Activated T-helper 1 cell treated with anti-CD3 and anti-CD28 coated beads, Interleukin-12 subunit alpha, Interleukin-12 subunit beta, Interleukin-2, Interleukin-4 antibody, amounts not matched to agents 30 ng/mL and 10 ng/mL and 1 ng/mL, durations not matched to agents 14 hours and 24 hours and 36 hours (primary cell): ENCODE measurements at regions not wholly inside any gene's neighbourhood (a gene's known extent, or its start where the extent isn't known, plus 50 kb on each side); places are given as distances from the start of the nearest gene placed in this dataset.

Source experiments
- DNase-seq: peaks from one replicate; pipeline ENCODE4 v3.0.0; 2021; ENCODE audit warnings: low spot score
- H3K27ac Mint-ChIP-seq: one replicate; pipeline ENCODE4 v1.8.0; 2021; ENCODE audit warnings: mild to moderate bottlenecking, mixed read lengths
- H3K27me3 Mint-ChIP-seq: one replicate; pipeline ENCODE4 v1.8.0; 2022; ENCODE audit warnings: mild to moderate bottlenecking, moderate library complexity, mixed read lengths; ENCODE audit not compliant: insufficient read depth
- H3K36me3 Mint-ChIP-seq: one replicate; pipeline ENCODE4 v1.8.0; 2021; ENCODE audit warnings: low read depth, mixed read lengths
- H3K4me1 Mint-ChIP-seq: one replicate; pipeline ENCODE4 v1.8.0; 2021; ENCODE audit warnings: low read depth, mixed read lengths
- H3K4me3 Mint-ChIP-seq: one replicate; pipeline ENCODE4 v1.8.0; 2021; ENCODE audit warnings: mild to moderate bottlenecking, moderate library complexity, mixed read lengths
- H3K9me3 Mint-ChIP-seq: one replicate; pipeline ENCODE4 v1.8.0; 2021; ENCODE audit warnings: mixed read lengths
- intact Hi-C: fragments of 100-400 bp; cut with micrococcal nuclease; formaldehyde crosslinking; loops from one replicate; pipeline ENCODE4 v1.15.1; 2024

GRCh38 chr3:177826253-177826652 is 629.0 kb upstream of the TBL1XR1 start:
- Mint-ChIP-seq H3K4me1 (no peaks in the 10 kb centered on the region), H3K9me3 (no peaks in the 10 kb centered on the region), H3K27me3 (no peaks in the 10 kb centered on the region), H3K4me3 (no peak overlapping the region), H3K27ac (no peak overlapping the region), H3K36me3 (no peaks in the 10 kb centered on the region)
- DNase-seq = no peak
- intact Hi-C loops = no loop called here

GRCh38 chr3:177827511-177828207 is 630.4 kb upstream of the TBL1XR1 start:
- Mint-ChIP-seq H3K27me3 (no peaks in the 10 kb centered on the region), H3K9me3 (no peaks in the 10 kb centered on the region), H3K4me3 (no peak overlapping the region), H3K4me1 (no peaks in the 10 kb centered on the region), H3K27ac (no peak overlapping the region), H3K36me3 (no peaks in the 10 kb centered on the region)
- no peak for DNase-seq
- intact Hi-C loops = no loop called here

- H3K4me3 Mint-ChIP-seq = no peak overlapping the region
- H3K4me1 Mint-ChIP-seq = no peaks in the 10 kb centered on the region
- no peak overlapping the region for H3K27ac Mint-ChIP-seq
- no peaks in the 10 kb centered on the region for H3K9me3 Mint-ChIP-seq
- no peaks in the 10 kb centered on the region for H3K27me3 Mint-ChIP-seq
- H3K36me3 Mint-ChIP-seq = no peaks in the 10 kb centered on the region
- intact Hi-C loops = no loop called here
- no peak for DNase-seq
Observed at GRCh38 chr3:177828208-177828565, 630.9 kb upstream of the TBL1XR1 start.

- Mint-ChIP-seq H3K4me3 (no peak overlapping the region), H3K27me3 (no peaks in the 10 kb centered on the region), H3K4me1 (no peaks in the 10 kb centered on the region), H3K27ac (no peak overlapping the region), H3K36me3 (no peaks in the 10 kb centered on the region), H3K9me3 (no peaks in the 10 kb centered on the region)
- intact Hi-C loops = no loop called here
- no peak for DNase-seq
Observed at GRCh38 chr3:177830411-177830849, 633.1 kb upstream of the TBL1XR1 start.

- H3K36me3 Mint-ChIP-seq = no peaks in the 10 kb centered on the region
Observed at GRCh38 chr3:177831361-177831760, 634.1 kb upstream of the TBL1XR1 start.

GRCh38 chr3:177832880-177833279 is 635.6 kb upstream of the TBL1XR1 start:
- Mint-ChIP-seq H3K9me3 (no peaks in the 10 kb centered on the region), H3K4me3 (no peak overlapping the region), H3K4me1 (no peaks in the 10 kb centered on the region), H3K36me3 (no peaks in the 10 kb centered on the region), H3K27ac (no peak overlapping the region), H3K27me3 (no peaks in the 10 kb centered on the region)
- DNase-seq = no peak
- intact Hi-C loops = no loop called here

More at GRCh38 chr3:177831361-177831760, 634.1 kb upstream of the TBL1XR1 start:
- Mint-ChIP-seq H3K27ac (no peak overlapping the region), H3K27me3 (no peaks in the 10 kb centered on the region), H3K4me1 (no peaks in the 10 kb centered on the region), H3K4me3 (no peak overlapping the region), H3K9me3 (no peaks in the 10 kb centered on the region)
- DNase-seq = no peak
- intact Hi-C loops = no loop called here

GRCh38 chr3:177833332-177833731 is 636.0 kb upstream of the TBL1XR1 start:
- H3K27me3 Mint-ChIP-seq = no peaks in the 10 kb centered on the region
- no peak overlapping the region for H3K4me3 Mint-ChIP-seq
- no peaks in the 10 kb centered on the region for H3K9me3 Mint-ChIP-seq
- no peaks in the 10 kb centered on the region for H3K4me1 Mint-ChIP-seq
- DNase-seq = no peak
- H3K36me3 Mint-ChIP-seq = no peaks in the 10 kb centered on the region
- no peak overlapping the region for H3K27ac Mint-ChIP-seq
- intact Hi-C loops = no loop called here

- intact Hi-C loops = no loop called here
- no peak for DNase-seq
- Mint-ChIP-seq H3K4me1 (no peaks in the 10 kb centered on the region), H3K27me3 (no peaks in the 10 kb centered on the region), H3K27ac (no peak overlapping the region), H3K9me3 (peaks cover 1% of the 10 kb centered on the region), H3K36me3 (no peaks in the 10 kb centered on the region), H3K4me3 (no peak overlapping the region)
Observed at GRCh38 chr3:177835008-177835407, 637.7 kb upstream of the TBL1XR1 start.

GRCh38 chr3:177835917-177836316 is 638.6 kb upstream of the TBL1XR1 start:
- Mint-ChIP-seq H3K27me3 (no peaks in the 10 kb centered on the region), H3K36me3 (no peaks in the 10 kb centered on the region), H3K27ac (no peak overlapping the region), H3K4me3 (no peak overlapping the region), H3K4me1 (no peaks in the 10 kb centered on the region), H3K9me3 (peaks cover 4% of the 10 kb centered on the region)
- DNase-seq = no peak
- intact Hi-C loops = no loop called here

GRCh38 chr3:177836671-177837070 is 639.4 kb upstream of the TBL1XR1 start:
- H3K36me3 Mint-ChIP-seq = no peaks in the 10 kb centered on the region
- H3K4me1 Mint-ChIP-seq = no peaks in the 10 kb centered on the region
- H3K27ac Mint-ChIP-seq = no peak overlapping the region
- H3K4me3 Mint-ChIP-seq = no peak overlapping the region
- H3K9me3 Mint-ChIP-seq = peaks cover 4% of the 10 kb centered on the region
- DNase-seq = no peak
- no peaks in the 10 kb centered on the region for H3K27me3 Mint-ChIP-seq
- intact Hi-C loops = no loop called here

GRCh38 chr3:177837951-177838655 is 640.8 kb upstream of the TBL1XR1 start:
- Mint-ChIP-seq H3K4me3 (no peak overlapping the region), H3K27me3 (no peaks in the 10 kb centered on the region), H3K27ac (no peak overlapping the region), H3K36me3 (no peaks in the 10 kb centered on the region), H3K4me1 (no peaks in the 10 kb centered on the region), H3K9me3 (peaks cover 4% of the 10 kb centered on the region)
- intact Hi-C loops = no loop called here
- DNase-seq = no peak

- Mint-ChIP-seq H3K4me1 (no peaks in the 10 kb centered on the region), H3K27ac (no peak overlapping the region), H3K9me3 (peaks cover 4% of the 10 kb centered on the region), H3K36me3 (no peaks in the 10 kb centered on the region), H3K4me3 (no peak overlapping the region), H3K27me3 (no peaks in the 10 kb centered on the region)
- intact Hi-C loops = no loop called here
- no peak for DNase-seq
Observed at GRCh38 chr3:177838766-177839350, 641.6 kb upstream of the TBL1XR1 start.

- H3K9me3 Mint-ChIP-seq = peaks cover 4% of the 10 kb centered on the region
- H3K36me3 Mint-ChIP-seq = no peaks in the 10 kb centered on the region
- no peaks in the 10 kb centered on the region for H3K4me1 Mint-ChIP-seq
- H3K4me3 Mint-ChIP-seq = no peak overlapping the region
- no peak overlapping the region for H3K27ac Mint-ChIP-seq
- H3K27me3 Mint-ChIP-seq = no peaks in the 10 kb centered on the region
- no peak for DNase-seq
- intact Hi-C loops = no loop called here
Observed at GRCh38 chr3:177842302-177842701, 645.0 kb upstream of the TBL1XR1 start.
